Small intestine (tissue), 7 donors: ENCODE measurements at regions not wholly inside any gene's neighbourhood (a gene's known extent, or its start where the extent isn't known, plus 50 kb on each side); places are given as distances from the start of the nearest gene placed in this dataset.

Source experiments
- DNase-seq, 2 donors: peaks; one replicate each; pipeline versions ENCODE4 v3.0.0 to v3.0.0-alpha.2; 2013
- FAIRE-seq: peaks from 2 replicates; lab custom pipeline; 2012; peaks lifted over from hg19 to GRCh38; lab: Jason Lieb, UNC
- H3K27ac ChIP-seq, 3 donors: one replicate each; pipeline ENCODE4 v1.5.1; 2013; ENCODE audit warnings: low read length in 2 of 3, mild to moderate bottlenecking in 2 of 3, control low read depth in 1 of 3, inconsistent platforms in 1 of 3, low read depth in 1 of 3, moderate library complexity in 1 of 3
- H3K27me3 ChIP-seq, 3 donors: one replicate each; pipeline ENCODE4 v1.6.1; 2013; ENCODE audit warnings: low read length in 3 of 3, inconsistent platforms in 1 of 3; ENCODE audit not compliant: control insufficient read depth in 3 of 3, insufficient read depth in 3 of 3
- H3K36me3 ChIP-seq, 3 donors: one replicate each; pipeline ENCODE4 v1.6.1; 2013; ENCODE audit warnings: low read length in 3 of 3, inconsistent platforms in 1 of 3, low read depth in 1 of 3, mild to moderate bottlenecking in 1 of 3, moderate library complexity in 1 of 3; ENCODE audit not compliant: control insufficient read depth in 3 of 3, insufficient read depth in 2 of 3
- H3K4me1 ChIP-seq, 3 donors: one replicate each; pipeline ENCODE4 v1.6.1; 2013; ENCODE audit warnings: low read length in 2 of 3, inconsistent platforms in 1 of 3, low read depth in 1 of 3, mild to moderate bottlenecking in 1 of 3, moderate library complexity in 1 of 3; ENCODE audit not compliant: control insufficient read depth in 3 of 3, insufficient read depth in 2 of 3
- H3K4me3 ChIP-seq, 3 donors: one replicate each; pipeline ENCODE4 v1.5.1; 2013; ENCODE audit warnings: low read length in 3 of 3, control low read depth in 1 of 3, inconsistent platforms in 1 of 3, low read depth in 1 of 3, mild to moderate bottlenecking in 1 of 3, moderate library complexity in 1 of 3
- H3K9me3 ChIP-seq, 2 donors: one replicate each; pipeline ENCODE4 v1.6.1; 2013; ENCODE audit warnings: low read depth in 1 of 2, low read length in 1 of 2; ENCODE audit not compliant: control insufficient read depth in 2 of 2, insufficient read depth in 1 of 2
- WGBS, 3 donors: extraction: QIAGEN DNeasy Blood & Tissue Kit; methylation state at CpG; one replicate each; pipeline ENCODE4 v1.1.7; 2013; 5-methylcytosine and 5-hydroxymethylcytosine counted together
- donor health status: healthy with polysubstance abuse.
- donor health status: control.
- donor health status: control.
- donor health status: Bipolar disorder and iron deficiency.
- donor health status: healthy.

GRCh38 chr9:11086561-11086960 lies 473.8 kb upstream of the PTPRD start:
- Histone ChIP-seq H3K4me3 (no peak overlapping the region), H3K36me3 (no peaks in the 10 kb centered on the region), H3K27ac (no peak overlapping the region), H3K9me3 (no peaks in the 10 kb centered on the region), H3K27me3 (no peaks in the 10 kb centered on the region), H3K4me1 (no peaks in the 10 kb centered on the region)
- no peak for FAIRE-seq
- DNase-seq: no peak
- WGBS, 3 donors: 73 to 90% (median 84%) methylated on average over 2 of the region's 2 CpGs

GRCh38 chr9:11088821-11089374 lies 476.1 kb upstream of the PTPRD start:
- Histone ChIP-seq H3K27ac (no peak overlapping the region), H3K4me3 (no peak overlapping the region), H3K27me3 (no peaks in the 10 kb centered on the region), H3K9me3 (no peaks in the 10 kb centered on the region), H3K36me3 (no peaks in the 10 kb centered on the region), H3K4me1 (no peaks in the 10 kb centered on the region)
- FAIRE-seq (no peak), DNase-seq (no peak)
- 44 to 63% (median 56%) methylated on average over 1 of the region's 1 CpG for WGBS, 3 donors

GRCh38 chr9:11092974-11093373 lies 480.2 kb upstream of the PTPRD start:
- no peaks in the 10 kb centered on the region for H3K4me1 ChIP-seq
- H3K9me3 ChIP-seq: no peaks in the 10 kb centered on the region
- H3K4me3 ChIP-seq: no peak overlapping the region
- 56 to 91% (median 70%) methylated on average over 1 of the region's 1 CpG for WGBS, 3 donors
- no peaks in the 10 kb centered on the region for H3K36me3 ChIP-seq
- no peak overlapping the region for H3K27ac ChIP-seq
- FAIRE-seq: no peak
- H3K27me3 ChIP-seq: no peaks in the 10 kb centered on the region
- no peak for DNase-seq

GRCh38 chr9:11097020-11097419 lies 484.2 kb upstream of the PTPRD start:
- WGBS, 3 donors: 72 to 83% (median 76%) methylated on average over 1 of the region's 1 CpG

GRCh38 chr9:11103525-11103924 lies 490.7 kb upstream of the PTPRD start:
- Histone ChIP-seq H3K27ac (no peak overlapping the region), H3K36me3 (no peaks in the 10 kb centered on the region), H3K4me1 (no peaks in the 10 kb centered on the region), H3K9me3 (peaks cover 0 to 8% of the 10 kb centered on the region in 2 donors), H3K4me3 (no peak overlapping the region), H3K27me3 (no peaks in the 10 kb centered on the region)
- 60 to 83% (median 67%) methylated on average over 2 of the region's 2 CpGs for WGBS, 3 donors
- DNase-seq (no peak), FAIRE-seq (no peak)

More at GRCh38 chr9:11097020-11097419, 484.2 kb upstream of the PTPRD start:
- no peaks in the 10 kb centered on the region for H3K4me1 ChIP-seq
- H3K36me3 ChIP-seq: no peaks in the 10 kb centered on the region
- H3K9me3 ChIP-seq: no peaks in the 10 kb centered on the region
- no peak for FAIRE-seq
- H3K27ac ChIP-seq: no peak overlapping the region
- no peak overlapping the region for H3K4me3 ChIP-seq
- no peaks in the 10 kb centered on the region for H3K27me3 ChIP-seq
- no peak for DNase-seq

- 63 to 66% (median 65%) methylated on average over 8 of the region's 8 CpGs for WGBS, 3 donors
- Histone ChIP-seq H3K27me3 (no peaks in the 10 kb centered on the region), H3K27ac (no peak overlapping the region), H3K9me3 (peaks cover 0 to 11% of the 10 kb centered on the region in 2 donors), H3K36me3 (no peaks in the 10 kb centered on the region), H3K4me3 (no peak overlapping the region), H3K4me1 (no peaks in the 10 kb centered on the region)
- FAIRE-seq (no peak), DNase-seq (no peak)
These were observed 494.4 kb upstream of the PTPRD start for GRCh38 chr9:11107196-11107595.

- no peaks in the 10 kb centered on the region for H3K27me3 ChIP-seq
- no peaks in the 10 kb centered on the region for H3K9me3 ChIP-seq
- H3K4me1 ChIP-seq: no peaks in the 10 kb centered on the region
- DNase-seq (no peak), FAIRE-seq (no peak)
- H3K27ac ChIP-seq: no peak overlapping the region
- no peaks in the 10 kb centered on the region for H3K36me3 ChIP-seq
- 84 to 94% (median 88%) methylated on average over 3 of the region's 3 CpGs for WGBS, 3 donors
- no peak overlapping the region for H3K4me3 ChIP-seq
These were observed 515.4 kb upstream of the PTPRD start for GRCh38 chr9:11128156-11128555.

- WGBS, 3 donors: 41 to 57% (median 49%) methylated on average over 3 of the region's 3 CpGs
- no peaks in the 10 kb centered on the region for H3K9me3 ChIP-seq
- no peaks in the 10 kb centered on the region for H3K27me3 ChIP-seq
- no peaks in the 10 kb centered on the region for H3K36me3 ChIP-seq
- H3K4me3 ChIP-seq: no peak overlapping the region
- FAIRE-seq (no peak), DNase-seq (no peak)
- H3K4me1 ChIP-seq: no peaks in the 10 kb centered on the region
- H3K27ac ChIP-seq: no peak overlapping the region
These were observed 523.0 kb upstream of the PTPRD start for GRCh38 chr9:11135851-11136250.

GRCh38 chr9:11141357-11141756 lies 528.6 kb upstream of the PTPRD start:
- H3K36me3 ChIP-seq: no peaks in the 10 kb centered on the region
- no peaks in the 10 kb centered on the region for H3K27me3 ChIP-seq
- H3K27ac ChIP-seq: no peak overlapping the region
- H3K4me1 ChIP-seq: no peaks in the 10 kb centered on the region
- no peak for FAIRE-seq
- no peak for DNase-seq
- 66 to 72% (median 72%) methylated on average over 3 of the region's 3 CpGs for WGBS, 3 donors
- no peak overlapping the region for H3K4me3 ChIP-seq
- H3K9me3 ChIP-seq: peaks cover 0 to 1% of the 10 kb centered on the region in 2 donors
